GM08714 (cell line): ENCODE measurements at regions not wholly inside any gene's neighbourhood (a gene's known extent, or its start where the extent isn't known, plus 50 kb on each side); places are given as distances from the start of the nearest gene placed in this dataset.

Experiments used
- H3K4me3 ChIP-seq: fragments of 200-500 bp; sonication (Bioruptor generic); 2 replicates; pipeline ENCODE4 v1.5.1; 2014; ENCODE audit warnings: mild to moderate bottlenecking, low read length, inconsistent platforms
- ZNF274 ChIP-seq: IDR thresholded peaks from 2 replicates; pipeline ENCODE4 v1.6.1; 2012; ENCODE audit warnings: mild to moderate bottlenecking, low read depth, low read length

GRCh38 chr1:187892683-187893039, 1063.9 kb downstream of the PLA2G4A start:
- no peak for TF ChIP-seq ZNF274
- no peak overlapping the region for H3K4me3 ChIP-seq

GRCh38 chr1:187893471-187893870, 1064.7 kb downstream of the PLA2G4A start:
- TF ChIP-seq ZNF274 = no peak
- H3K4me3 ChIP-seq = no peak overlapping the region

GRCh38 chr1:187894349-187894748, 1065.6 kb downstream of the PLA2G4A start:
- no peak for TF ChIP-seq ZNF274

GRCh38 chr1:187903223-187903622, 1074.5 kb downstream of the PLA2G4A start:
- no peak for TF ChIP-seq ZNF274
- no peak overlapping the region for H3K4me3 ChIP-seq

More at GRCh38 chr1:187894349-187894748, 1065.6 kb downstream of the PLA2G4A start:
- H3K4me3 ChIP-seq = no peak overlapping the region

GRCh38 chr1:187909382-187909781, 1080.6 kb downstream of the PLA2G4A start:
- no peak overlapping the region for H3K4me3 ChIP-seq
- TF ChIP-seq ZNF274 = no peak

GRCh38 chr1:187911820-187912219, 1083.1 kb downstream of the PLA2G4A start:
- TF ChIP-seq ZNF274 = no peak
- no peak overlapping the region for H3K4me3 ChIP-seq

GRCh38 chr1:187920976-187921375, 1092.2 kb downstream of the PLA2G4A start:
- TF ChIP-seq ZNF274 = no peak
- H3K4me3 ChIP-seq = no peak overlapping the region

- no peak for TF ChIP-seq ZNF274
- H3K4me3 ChIP-seq = no peak overlapping the region
These were observed 1092.7 kb downstream of the PLA2G4A start for GRCh38 chr1:187921426-187921825.

GRCh38 chr1:187922255-187922654, 1093.5 kb downstream of the PLA2G4A start:
- TF ChIP-seq ZNF274 = no peak
- H3K4me3 ChIP-seq = no peak overlapping the region

- H3K4me3 ChIP-seq = no peak overlapping the region
- no peak for TF ChIP-seq ZNF274
These were observed 1095.5 kb downstream of the PLA2G4A start for GRCh38 chr1:187924252-187924651.

- H3K4me3 ChIP-seq = no peak overlapping the region
- TF ChIP-seq ZNF274 = no peak
These were observed 1099.5 kb downstream of the PLA2G4A start for GRCh38 chr1:187928288-187928687.

GRCh38 chr1:187928696-187929095, 1099.9 kb downstream of the PLA2G4A start:
- no peak for TF ChIP-seq ZNF274
- H3K4me3 ChIP-seq = no peak overlapping the region

- no peak overlapping the region for H3K4me3 ChIP-seq
- TF ChIP-seq ZNF274 = no peak
These were observed 1103.0 kb downstream of the PLA2G4A start for GRCh38 chr1:187931776-187932175.

GRCh38 chr1:187933562-187934419, 1105.0 kb downstream of the PLA2G4A start:
- TF ChIP-seq ZNF274 = no peak
- H3K4me3 ChIP-seq = no peak overlapping the region

GRCh38 chr1:187936667-187937066, 1107.9 kb downstream of the PLA2G4A start:
- TF ChIP-seq ZNF274 = no peak
- no peak overlapping the region for H3K4me3 ChIP-seq

- no peak for TF ChIP-seq ZNF274
These were observed 1109.3 kb downstream of the PLA2G4A start for GRCh38 chr1:187938092-187938491.

More at GRCh38 chr1:187938092-187938491, 1109.3 kb downstream of the PLA2G4A start:
- no peak overlapping the region for H3K4me3 ChIP-seq
